T-helper 9 cell (primary cell): ENCODE measurements at regions not wholly inside any gene's neighbourhood (a gene's known extent, or its start where the extent isn't known, plus 50 kb on each side); places are given as distances from the start of the nearest gene placed in this dataset.

ENCODE experiments used
- DNase-seq: peaks from one replicate; pipeline ENCODE4 v3.0.0-alpha.2; 2020

GRCh38 chr20:40808936-40809335 lies 119.9 kb upstream of the MAFB start:
- no peak for DNase-seq

- DNase-seq: no peak
Observed at GRCh38 chr20:40809361-40809760, 120.3 kb upstream of the MAFB start.

- no peak for DNase-seq
Observed at GRCh38 chr20:40810332-40811000, 121.4 kb upstream of the MAFB start.

- DNase-seq: no peak
Observed at GRCh38 chr20:40811004-40811403, 122.0 kb upstream of the MAFB start.

GRCh38 chr20:40811660-40812414 lies 122.8 kb upstream of the MAFB start:
- DNase-seq: no peak

- DNase-seq: no peak
Observed at GRCh38 chr20:40812415-40812925, 123.4 kb upstream of the MAFB start.

- DNase-seq: no peak
Observed at GRCh38 chr20:40813029-40813431, 124.0 kb upstream of the MAFB start.

GRCh38 chr20:40813708-40814630 lies 124.9 kb upstream of the MAFB start:
- no peak for DNase-seq

GRCh38 chr20:40814631-40814960 lies 125.6 kb upstream of the MAFB start:
- DNase-seq: no peak

- no peak for DNase-seq
Observed at GRCh38 chr20:40815156-40816038, 126.4 kb upstream of the MAFB start.

- DNase-seq: no peak
Observed at GRCh38 chr20:40816039-40816352, 127.0 kb upstream of the MAFB start.

GRCh38 chr20:40821429-40821828 lies 132.4 kb upstream of the MAFB start:
- no peak for DNase-seq

- no peak for DNase-seq
Observed at GRCh38 chr20:40826699-40827098, 137.7 kb upstream of the MAFB start.

- no peak for DNase-seq
Observed at GRCh38 chr20:40835321-40835720, 146.3 kb upstream of the MAFB start.

GRCh38 chr20:40838509-40838908 lies 149.5 kb upstream of the MAFB start:
- no peak for DNase-seq

GRCh38 chr20:40843251-40843650 lies 154.2 kb upstream of the MAFB start:
- no peak for DNase-seq

- no peak for DNase-seq
Observed at GRCh38 chr20:40844332-40844731, 155.3 kb upstream of the MAFB start.

GRCh38 chr20:40848096-40848495 lies 159.1 kb upstream of the MAFB start:
- no peak for DNase-seq

- no peak for DNase-seq
Observed at GRCh38 chr20:40848526-40848925, 159.5 kb upstream of the MAFB start.

GRCh38 chr20:40849456-40849855 lies 160.4 kb upstream of the MAFB start:
- no peak for DNase-seq

- DNase-seq: no peak
Observed at GRCh38 chr20:40851051-40851450, 162.0 kb upstream of the MAFB start.

- DNase-seq: no peak
Observed at GRCh38 chr20:40855269-40855668, 166.2 kb upstream of the MAFB start.

- no peak for DNase-seq
Observed at GRCh38 chr20:40856653-40857052, 167.6 kb upstream of the MAFB start.
